Stomach (tissue), 4 donors: ENCODE measurements at regions not wholly inside any gene's neighbourhood (a gene's known extent, or its start where the extent isn't known, plus 50 kb on each side); places are given as distances from the start of the nearest gene placed in this dataset.

Source experiments
- POLR2A ChIP-seq, 4 donors: fragments of 450-650 bp; IDR thresholded peaks; one replicate each; pipeline ENCODE4 v1.6.1; 2016; ENCODE audit warnings: antibody characterized with exemption in 4 of 4, control low read depth in 2 of 4, mild to moderate bottlenecking in 1 of 4, moderate library complexity in 1 of 4
- POLR2AphosphoS5 ChIP-seq, 3 donors: sonication (generic); formaldehyde crosslinking; IDR thresholded peaks; one replicate each; pipeline ENCODE4 v1.6.1; 2016; ENCODE audit warnings: antibody characterized with exemption in 3 of 3
- TF ChIP-seq, protein P1 (sequence below), 7 experiments: fragments of 450-650 bp in 4 of 7; fragments of 200-600 bp in 3 of 7; sonication (generic) in 3 of 7; IDR thresholded peaks; one replicate each; pipeline ENCODE4 v1.5.1; 2016 to 2019; ENCODE audit warnings: antibody characterized with exemption in 7 of 7, control low read depth in 2 of 7, mild to moderate bottlenecking in 1 of 7

DNA sequence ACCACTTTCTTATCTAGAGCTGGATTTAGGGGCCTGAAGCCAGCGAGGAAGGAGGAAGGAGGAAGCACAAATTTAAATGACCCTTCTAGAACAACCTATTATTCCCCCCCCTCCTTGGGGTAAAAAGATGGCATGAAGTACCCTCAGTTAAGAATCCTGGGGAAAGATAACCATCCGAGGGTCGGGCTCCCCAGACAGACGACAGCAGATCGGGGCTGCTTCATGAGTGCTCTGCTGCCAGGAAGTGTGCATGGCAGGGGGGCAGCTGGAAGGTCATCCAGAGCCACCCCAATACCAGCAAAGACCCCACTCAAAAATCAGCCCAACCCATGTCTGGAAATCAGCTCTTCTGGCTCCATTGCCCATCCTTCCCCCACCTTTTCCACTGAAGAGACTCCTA is 207.5 kb downstream of the CTTN start:
- TF ChIP-seq, protein P1, sequence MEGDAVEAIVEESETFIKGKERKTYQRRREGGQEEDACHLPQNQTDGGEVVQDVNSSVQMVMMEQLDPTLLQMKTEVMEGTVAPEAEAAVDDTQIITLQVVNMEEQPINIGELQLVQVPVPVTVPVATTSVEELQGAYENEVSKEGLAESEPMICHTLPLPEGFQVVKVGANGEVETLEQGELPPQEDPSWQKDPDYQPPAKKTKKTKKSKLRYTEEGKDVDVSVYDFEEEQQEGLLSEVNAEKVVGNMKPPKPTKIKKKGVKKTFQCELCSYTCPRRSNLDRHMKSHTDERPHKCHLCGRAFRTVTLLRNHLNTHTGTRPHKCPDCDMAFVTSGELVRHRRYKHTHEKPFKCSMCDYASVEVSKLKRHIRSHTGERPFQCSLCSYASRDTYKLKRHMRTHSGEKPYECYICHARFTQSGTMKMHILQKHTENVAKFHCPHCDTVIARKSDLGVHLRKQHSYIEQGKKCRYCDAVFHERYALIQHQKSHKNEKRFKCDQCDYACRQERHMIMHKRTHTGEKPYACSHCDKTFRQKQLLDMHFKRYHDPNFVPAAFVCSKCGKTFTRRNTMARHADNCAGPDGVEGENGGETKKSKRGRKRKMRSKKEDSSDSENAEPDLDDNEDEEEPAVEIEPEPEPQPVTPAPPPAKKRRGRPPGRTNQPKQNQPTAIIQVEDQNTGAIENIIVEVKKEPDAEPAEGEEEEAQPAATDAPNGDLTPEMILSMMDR (IDR thresholded peaks at IDR 0.05) = no peak
- TF ChIP-seq POLR2AphosphoS5 (IDR thresholded peaks at IDR 0.05) = no peak
- no peak for TF ChIP-seq POLR2A (IDR thresholded peaks at IDR 0.05)
